HG02763 (cell line): ENCODE measurements at regions not wholly inside any gene's neighbourhood (a gene's known extent, or its start where the extent isn't known, plus 50 kb on each side); places are given as distances from the start of the nearest gene placed in this dataset.

ENCODE experiments used
- ATAC-seq: cut with Tn5 transposase; IDR thresholded peaks from one replicate; pipeline ENCODE4 v1.9.1; 2021; ENCODE audit warnings: mild to moderate bottlenecking, moderate library complexity; ENCODE audit not compliant: unreplicated experiment

DNA sequence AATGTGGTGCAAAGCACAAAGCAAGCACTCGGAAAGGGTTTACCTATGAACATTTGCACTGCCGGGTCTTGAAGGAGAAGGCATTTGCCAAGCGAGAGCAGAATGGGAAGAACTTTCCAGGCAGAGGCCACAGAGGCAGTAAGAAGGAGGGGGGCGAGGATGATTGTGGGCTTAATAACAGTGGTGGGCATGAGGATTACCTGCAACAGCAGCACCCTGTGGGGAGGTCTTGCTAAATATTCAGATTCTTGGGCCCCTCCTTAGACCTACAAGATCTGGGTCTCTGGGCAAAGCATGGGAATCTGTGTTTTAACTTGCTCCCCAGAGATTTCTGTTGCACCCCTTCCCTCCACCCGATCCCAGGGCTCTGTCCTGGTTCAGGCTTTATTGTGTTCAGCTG lies 75.1 kb upstream of the ZBED5 start:
- ATAC-seq = no peak

DNA sequence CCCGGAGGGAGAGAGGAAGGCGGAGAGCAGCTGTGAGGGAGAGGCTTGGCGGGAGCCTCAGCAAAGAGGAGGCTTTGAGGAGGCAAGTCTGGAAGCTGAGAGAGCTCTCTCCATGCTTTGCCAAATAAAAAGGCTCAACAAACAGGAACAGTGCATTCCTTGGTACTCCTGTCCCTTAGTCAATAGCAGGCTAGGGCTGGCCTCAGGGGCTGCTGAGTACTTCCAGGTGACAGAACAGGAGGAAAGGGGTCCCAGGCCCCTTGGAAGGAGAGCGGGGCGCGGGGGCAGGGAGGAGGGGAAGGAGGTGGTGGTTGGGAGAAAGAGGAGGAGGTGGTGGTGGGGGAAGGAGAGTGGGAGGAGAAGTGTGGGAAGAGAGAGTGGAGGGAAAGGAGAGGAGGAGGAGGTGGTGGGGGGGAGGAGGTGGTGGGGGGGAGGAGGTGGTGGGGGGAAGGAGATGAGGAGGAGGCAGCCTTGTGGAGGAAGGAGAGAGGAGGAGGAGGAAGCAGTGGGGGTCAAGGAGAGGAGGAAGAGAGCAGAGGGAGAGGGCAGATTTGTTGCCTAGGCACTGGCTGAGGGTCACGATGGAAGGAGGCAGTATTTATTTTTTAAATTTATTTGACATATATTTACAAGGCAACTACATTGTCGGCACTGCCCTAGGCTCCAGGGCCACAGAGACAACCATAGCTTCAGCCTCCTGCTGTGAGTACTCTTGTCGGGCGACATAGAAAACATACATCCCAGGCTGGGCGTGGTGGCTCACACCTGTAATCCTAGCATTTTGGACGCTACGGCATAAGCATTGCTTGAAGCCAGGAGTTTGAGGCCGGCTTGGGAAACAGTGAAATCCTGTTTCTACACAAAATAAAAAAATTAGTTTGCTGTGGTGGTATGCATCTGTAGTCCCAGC lies 74.2 kb upstream of the ZBED5 start:
- no peak for ATAC-seq

DNA sequence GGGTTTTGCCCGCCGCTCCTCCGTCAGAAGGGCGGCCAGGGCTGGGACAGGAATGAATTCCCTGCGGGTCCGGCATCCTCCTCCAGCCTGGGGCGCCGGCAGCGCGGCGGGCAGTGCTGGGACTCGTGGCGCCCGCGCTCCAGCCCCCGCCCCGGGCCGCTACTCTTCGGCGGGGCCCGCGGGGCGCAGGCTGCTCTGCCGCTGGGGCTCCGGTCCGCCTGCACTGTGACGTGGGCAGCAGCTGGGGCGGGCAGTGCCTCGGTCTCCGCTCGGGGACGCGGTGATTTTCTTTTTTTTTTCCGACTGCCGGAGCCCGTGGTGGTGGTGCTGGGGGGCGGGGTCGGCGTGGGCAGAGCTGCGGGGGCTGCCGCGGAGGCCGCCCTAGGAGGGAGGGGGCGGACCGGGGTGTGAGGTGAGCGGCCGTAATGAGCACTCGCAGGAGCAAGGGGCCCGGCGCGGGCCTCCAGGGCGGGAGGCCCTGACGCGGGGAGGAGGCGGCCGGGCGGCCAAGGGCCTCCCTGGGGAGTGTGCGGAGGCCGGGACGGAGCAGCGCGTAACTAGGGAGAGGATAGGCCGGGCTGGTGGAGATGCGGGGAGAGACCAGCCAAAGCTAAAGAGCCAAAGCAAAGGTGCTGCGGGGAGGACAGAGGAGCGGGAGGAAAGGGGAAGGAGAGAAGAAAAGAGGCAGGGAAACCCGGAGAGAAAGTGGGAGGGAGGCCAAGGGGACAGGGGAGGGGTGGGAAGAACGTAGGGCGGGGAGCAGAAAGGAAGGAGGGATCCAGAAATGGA lies 73.3 kb upstream of the ZBED5 start:
- no peak for ATAC-seq

DNA sequence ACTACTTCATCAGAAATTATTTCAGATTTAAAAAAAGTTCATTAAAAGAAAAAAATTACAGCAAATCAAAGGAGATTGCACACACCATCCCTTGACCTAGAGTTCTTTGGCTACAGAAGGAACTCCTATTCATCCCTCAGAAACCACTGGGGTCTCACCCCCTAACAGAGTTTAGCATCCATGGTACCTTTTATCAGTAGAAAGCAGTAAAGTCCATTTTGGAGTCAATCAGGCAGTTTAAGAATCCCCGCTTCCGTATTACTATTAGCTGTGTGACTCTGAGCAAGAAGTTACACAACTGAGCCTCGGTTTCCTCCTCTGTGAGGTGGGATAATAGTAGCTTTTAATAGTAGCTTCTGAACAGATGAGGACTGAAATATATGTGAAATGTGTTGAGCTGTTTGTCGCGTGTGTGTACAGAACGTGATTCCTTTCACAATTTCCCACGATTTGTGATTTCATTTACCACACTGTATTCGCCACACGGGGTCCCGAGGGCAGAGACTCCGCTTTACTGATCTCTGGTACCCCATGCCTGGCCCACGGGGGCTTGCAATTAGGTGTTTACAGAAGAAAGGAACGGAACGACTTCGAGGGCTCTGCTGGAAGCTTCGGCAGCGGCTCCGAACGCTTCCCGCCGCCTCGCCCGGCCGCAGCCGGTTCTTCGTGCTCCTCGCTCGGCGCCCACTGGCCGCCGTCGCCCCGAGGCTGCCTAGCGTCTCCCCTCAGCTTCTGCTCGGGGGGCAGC lies 72.5 kb upstream of the ZBED5 start:
- no peak for ATAC-seq

DNA sequence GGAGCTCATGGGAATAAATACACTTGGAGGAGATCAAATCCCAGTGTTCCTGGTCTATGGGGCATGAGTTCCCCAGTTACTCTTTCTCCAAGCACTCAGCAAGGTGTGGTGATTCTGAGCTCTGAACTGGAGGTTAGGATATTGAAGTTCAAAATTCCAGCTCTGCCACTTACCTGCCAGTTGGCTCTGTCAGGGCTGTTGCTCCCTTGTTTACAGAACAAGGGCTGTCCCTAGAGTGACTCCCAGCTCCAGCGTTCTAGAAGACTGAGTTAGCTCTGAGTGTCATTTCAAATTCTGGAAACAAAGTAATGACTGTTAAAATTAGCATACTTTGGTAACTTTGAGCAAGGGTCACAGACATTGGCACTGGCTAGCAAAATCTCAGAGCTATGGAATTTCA lies 69.7 kb upstream of the ZBED5 start:
- ATAC-seq = no peak

DNA sequence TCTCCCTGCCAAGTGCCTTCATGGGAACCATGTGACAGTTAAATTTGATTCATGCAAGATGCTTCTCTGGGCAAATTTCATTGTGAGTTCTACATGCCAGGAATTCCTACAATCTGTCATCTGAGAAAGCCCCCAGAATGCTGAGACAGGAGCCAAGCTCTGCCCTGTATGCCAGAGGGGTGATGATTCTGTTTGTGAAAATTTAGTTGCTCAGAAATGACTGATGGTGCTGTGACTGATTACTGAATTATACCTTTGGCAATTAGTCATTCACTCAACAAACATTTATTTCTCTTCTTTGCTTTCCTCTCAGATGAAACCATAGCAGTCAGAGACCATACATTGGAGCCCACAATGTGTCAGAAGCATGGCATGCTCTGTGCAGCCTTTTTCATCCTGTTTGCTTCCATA lies 69.0 kb upstream of the ZBED5 start:
- ATAC-seq = no peak

DNA sequence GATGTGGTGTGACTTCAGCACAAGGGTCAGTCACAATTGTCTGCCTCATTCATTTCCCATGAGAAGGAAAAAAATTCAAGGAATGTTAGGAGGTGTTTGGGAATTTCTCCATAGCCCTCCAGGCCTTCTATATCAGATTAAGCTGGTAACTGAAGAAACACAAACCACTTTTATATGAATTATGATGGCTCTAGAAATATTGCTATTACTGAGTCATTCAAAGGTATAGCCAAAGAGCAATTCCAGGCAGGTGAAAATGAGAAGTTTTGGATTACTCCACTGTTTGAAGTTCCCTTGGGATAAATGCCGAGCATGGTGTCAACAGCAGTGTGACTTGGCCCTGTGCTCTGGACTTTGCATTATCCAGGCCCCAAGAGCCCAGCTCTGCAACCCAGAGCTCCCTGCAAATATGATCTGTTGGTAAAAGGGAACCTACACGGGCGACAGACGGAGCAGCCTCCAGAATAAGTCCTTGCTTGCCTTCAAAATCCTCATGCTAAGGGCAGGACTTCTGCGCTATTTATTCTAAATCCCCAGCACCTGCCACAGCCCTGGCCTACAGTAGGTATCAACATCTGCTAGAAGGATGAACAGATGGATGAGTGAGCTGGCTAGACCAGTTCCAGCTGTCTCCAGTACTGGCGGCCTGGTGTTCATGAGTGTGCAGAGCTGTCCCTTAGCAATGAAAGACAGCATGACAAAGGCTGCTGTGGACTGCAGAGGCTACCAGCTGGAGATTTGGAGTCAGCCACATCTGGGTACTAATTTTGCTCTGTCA lies 67.5 kb upstream of the ZBED5 start:
- ATAC-seq = no peak

DNA sequence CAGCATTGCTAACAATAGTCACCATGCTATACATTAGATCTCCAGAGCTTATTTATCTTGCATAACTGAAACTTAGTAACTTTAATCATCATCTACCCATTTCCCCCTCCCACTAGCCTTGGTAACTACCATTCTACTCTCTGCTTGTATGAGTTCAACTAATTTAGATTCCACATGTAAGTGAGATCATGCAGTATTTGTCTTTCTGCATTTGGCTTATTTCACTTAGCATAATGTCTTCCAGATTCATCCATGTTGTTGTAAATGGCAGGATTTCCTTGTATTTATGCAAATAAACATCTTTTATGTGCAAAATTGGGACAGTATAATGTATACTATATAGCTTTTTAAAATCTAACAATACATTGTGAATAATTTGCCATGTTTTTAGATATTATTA lies 66.0 kb upstream of the ZBED5 start:
- ATAC-seq = no peak

DNA sequence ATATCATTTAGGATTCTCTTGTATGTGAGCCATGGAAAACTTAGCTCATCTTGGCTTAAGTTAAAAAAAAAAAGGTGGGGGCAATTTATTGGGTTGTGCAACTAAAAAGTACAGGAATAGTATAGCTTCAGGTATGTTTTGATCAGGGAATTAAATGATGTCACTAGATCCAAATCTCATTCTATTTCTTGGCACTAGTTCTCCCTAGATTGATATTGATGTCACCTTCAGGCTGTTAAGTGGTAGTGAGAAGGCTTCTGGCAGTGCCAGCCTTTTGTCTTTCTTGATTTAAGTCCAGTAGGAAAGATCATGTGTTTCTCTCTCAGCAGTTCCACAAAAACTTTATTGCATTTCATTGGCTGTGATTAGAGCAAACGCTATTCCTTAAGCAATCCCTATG lies 65.0 kb upstream of the ZBED5 start:
- ATAC-seq = no peak

DNA sequence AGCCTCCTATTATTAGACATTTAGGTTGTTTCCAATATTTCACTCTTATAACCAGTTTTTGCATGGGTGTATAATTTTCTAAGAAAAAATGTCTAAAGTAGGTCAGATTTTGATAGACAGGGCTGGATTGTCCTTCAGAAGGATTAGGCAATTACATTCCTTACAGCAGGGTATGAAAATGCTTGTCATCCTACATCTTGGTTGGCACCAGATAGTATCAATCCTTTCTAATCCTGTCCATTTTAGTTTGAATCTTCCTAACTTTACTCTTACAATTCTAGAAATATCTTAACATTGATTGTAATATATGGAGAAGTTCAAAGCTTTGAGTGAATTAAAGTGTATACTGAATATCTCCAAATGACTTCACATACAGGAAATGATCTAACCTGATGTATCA lies 63.0 kb upstream of the ZBED5 start:
- no peak for ATAC-seq

DNA sequence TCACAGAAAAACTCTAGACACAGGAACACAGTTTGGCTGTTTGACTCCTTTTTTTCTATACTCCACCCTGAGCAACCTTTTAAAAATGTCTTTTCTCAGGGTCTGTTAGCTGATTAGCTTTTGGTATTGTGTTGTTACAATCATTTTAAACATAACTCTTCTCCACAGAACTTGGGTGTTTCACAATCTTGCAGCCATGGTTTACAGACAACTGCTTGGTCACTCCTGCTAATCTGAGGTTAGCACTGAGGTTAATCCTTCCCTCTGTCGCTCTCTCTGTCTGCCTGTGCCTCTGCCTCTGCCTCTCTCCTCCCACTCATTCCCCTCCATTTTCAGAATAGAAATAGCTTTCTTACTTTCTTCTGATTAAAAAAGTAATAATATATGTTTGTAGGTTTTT lies 62.4 kb upstream of the ZBED5 start:
- no peak for ATAC-seq

DNA sequence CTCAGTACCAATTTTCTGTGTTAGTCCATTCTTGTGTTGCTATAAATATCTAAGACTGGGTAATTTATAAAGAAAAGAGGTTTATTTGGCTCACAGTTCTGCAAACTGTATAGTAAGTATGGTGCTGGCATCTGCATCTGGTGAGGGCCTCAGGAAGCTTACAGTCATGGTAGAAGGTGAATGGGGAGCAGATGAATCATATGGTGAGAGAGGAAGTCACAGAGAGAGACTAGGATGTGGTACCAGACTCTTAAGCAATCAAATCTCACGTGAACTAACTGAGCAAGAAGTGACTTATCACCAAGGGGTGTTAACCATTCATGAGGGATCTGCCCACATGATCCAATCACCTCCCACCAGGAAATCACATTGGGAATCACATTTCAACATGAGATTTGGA lies 60.8 kb upstream of the ZBED5 start:
- no peak for ATAC-seq

DNA sequence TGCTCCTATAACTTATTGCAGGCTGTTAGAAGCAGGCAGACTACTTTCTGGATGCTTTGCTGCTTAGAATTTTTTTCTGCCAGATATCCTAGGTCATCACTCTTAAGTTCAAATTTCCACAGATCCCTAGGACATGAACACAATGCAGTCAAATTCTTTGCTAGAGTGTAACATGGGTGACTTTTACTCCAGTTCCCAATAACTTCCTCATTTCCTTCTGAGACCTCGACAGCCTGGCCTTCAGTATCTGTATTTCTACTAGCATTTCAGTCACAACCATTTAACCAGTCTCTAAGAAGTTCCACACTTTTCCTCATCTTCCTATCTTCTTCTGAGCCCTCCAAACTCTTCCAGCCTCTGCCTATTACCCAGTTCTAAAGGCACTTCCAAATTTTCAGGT lies 60.4 kb upstream of the ZBED5 start:
- ATAC-seq = no peak

DNA sequence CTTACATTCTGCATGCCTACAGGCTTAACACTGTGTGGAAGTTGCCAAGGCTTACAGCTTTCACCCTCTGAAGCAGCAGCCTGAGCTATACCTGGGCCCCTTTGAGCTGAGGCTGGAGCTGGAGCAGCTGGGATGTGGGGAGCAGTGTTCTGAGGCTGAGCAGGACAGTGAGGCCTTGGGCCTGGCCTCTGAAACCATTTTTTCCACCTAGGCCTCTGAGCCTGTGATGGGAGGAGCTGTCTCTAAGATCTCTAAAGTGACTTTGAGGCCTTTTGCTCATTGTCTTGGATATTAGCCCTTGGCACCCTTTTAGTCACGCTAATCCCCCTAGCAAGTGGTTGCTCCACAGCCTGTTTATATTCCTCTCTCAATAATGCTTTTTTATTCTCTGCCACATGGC lies 59.9 kb upstream of the ZBED5 start:
- no peak for ATAC-seq

DNA sequence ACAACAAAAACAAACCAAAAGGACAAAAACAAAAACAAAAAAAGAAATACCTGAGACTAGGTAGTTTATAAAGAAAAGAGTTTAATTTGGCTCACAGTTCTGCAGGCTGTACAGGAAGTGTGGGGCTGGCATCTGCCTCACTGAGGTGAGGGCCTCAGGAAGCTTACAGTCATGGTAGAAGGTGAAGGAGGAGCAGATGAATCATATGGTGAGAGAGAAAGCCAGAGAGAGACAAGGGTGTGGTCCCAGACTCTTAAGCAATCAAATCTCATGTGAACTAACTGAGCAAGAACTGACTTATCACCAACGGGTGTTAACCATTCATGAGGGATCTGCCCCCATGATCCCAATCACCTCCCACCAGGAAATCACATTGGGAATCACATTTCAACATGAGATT lies 58.8 kb upstream of the ZBED5 start:
- ATAC-seq = no peak

DNA sequence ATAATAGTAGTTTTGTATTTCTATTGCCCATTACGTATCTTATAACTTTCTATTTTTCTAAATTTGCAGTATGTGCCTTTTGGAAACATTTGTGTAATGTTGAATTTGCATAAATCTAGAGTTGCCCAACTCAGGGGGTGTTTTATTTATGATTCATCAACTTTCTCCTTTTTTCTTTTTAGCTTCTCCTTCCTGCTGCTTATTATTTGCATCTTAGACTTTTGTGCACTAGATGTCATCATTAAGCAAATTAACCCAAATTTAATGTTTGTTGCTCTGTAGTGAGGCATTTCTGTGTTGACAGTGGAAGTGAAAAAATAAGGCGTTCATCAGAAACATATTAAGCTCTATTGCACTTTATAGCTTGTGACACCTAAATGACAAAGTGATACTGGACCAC lies 56.2 kb upstream of the ZBED5 start:
- no peak for ATAC-seq

DNA sequence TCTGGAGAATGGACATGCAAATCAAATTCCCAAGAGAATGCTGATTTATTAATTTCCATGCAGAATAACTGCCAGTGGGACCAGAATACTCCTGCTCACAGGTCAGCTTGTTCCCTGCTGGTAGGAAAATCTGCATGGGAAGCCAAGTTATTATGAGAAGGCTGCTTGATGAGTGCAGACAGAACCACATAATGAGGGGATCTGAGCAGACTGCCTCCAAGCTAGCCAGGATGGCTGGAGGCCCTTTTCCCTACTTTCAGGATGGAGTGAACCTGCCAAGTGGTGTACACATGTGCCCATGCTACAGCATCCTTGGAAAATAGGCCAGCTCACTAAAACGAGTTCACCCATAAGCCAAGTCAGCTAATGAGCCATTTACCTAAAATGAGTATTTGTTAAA lies 55.2 kb upstream of the ZBED5 start:
- ATAC-seq = no peak

DNA sequence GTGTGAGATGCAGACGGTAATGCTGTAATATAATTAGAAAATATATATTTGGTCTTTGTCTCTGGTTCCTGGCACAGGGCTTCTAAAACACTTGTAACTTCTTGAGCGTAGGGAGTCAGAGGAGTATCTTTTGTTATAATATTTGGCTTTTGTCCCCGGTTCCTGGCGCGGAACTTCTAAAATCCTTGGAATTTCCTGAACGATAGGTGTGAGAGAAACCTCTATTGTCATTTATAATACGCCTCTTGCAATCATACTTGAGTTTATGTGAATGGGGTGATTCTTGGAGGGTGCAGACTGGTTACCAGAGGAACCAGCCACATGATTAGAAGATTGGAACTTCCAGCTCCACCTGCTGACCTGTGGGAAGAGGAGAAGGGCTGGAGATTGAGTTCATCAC lies 54.1 kb upstream of the ZBED5 start:
- no peak for ATAC-seq

DNA sequence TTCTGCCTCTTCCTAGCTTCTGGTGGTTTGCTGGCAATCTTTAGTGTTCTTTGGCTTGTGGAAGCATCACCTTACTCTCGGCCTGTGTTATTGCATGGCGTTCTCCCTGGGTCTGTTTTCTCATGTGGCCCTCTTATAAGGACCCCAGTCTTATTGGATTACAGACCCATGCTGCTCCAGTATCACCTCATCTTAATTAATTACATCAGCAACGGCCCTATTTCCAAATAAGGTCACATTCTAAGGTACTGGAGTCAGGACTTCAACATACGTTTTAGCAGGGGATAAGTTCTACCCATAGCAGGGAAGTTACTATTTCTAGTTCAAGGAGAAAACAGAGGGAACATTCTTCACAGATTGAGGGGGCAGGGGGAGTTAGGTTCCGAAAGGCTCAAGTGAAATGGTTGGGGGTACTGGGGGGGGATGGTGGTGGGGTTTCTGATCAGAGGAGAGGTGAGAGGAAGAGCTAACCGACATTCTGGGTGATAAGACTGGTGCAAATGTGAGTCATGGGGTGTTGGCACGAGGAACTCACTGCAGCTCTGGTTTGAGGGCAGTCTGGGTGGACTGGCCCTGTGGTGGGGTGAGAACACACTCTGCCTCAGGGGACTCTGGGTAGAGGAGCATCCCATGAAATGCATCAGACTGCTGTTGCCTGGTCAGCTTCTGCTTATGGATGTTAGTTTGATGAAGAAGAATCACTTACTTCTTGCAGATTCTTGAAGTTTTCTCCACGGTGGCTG lies 51.5 kb upstream of the ZBED5 start:
- ATAC-seq = no peak
